IMR-90 (cell line): ENCODE measurements at regions not wholly inside any gene's neighbourhood (a gene's known extent, or its start where the extent isn't known, plus 50 kb on each side); places are given as distances from the start of the nearest gene placed in this dataset.

Source experiments
- ATAC-seq: fragments of 200-7000 bp; cut with Tn5 transposase; 2 replicates; pipeline ENCODE4 v1.9.1; 2020; ENCODE audit warnings: low read depth, mild to moderate bottlenecking, moderate library complexity
- BruUV-seq: library from RNA; stranded (reverse); fragments of 400-500 nt; replicated peaks from 2 replicates; lab custom pipeline; 2021; lab: Mats Ljungman, UMichigan
- CTCF ChIA-PET: fragments of 300-600 bp; formaldehyde crosslinking; extraction: SDS; loops from one replicate; lab custom pipeline; 2021; ENCODE audit warnings: antibody characterized with exemption; lab: Yijun Ruan, JAX
- POLR2A ChIA-PET: fragments of 300-600 bp; sonication (Branson Sonifier 250); formaldehyde crosslinking; loops from one replicate; lab custom pipeline; 2022; ENCODE audit warnings: antibody characterized with exemption; ENCODE audit not compliant: unreplicated experiment; lab: Charles Lee
- DNase-seq: peaks from one replicate; pipeline ENCODE4 v3.0.0; 2013
- H2AFZ ChIP-seq: replicated peaks from 2 replicates; pipeline ENCODE3; 2013; ENCODE audit warnings: low read length, mild to moderate bottlenecking; ENCODE audit not compliant: poor library complexity
- H2AK5ac ChIP-seq: 2 replicates; pipeline ENCODE4 v1.6.1; 2013; ENCODE audit warnings: low read depth, low read length, inconsistent platforms
- H2AK9ac ChIP-seq: replicated peaks from 2 replicates; pipeline ENCODE3; 2013; ENCODE audit warnings: mild to moderate bottlenecking, low read depth, low read length, moderate library complexity; ENCODE audit not compliant: poor library complexity
- H2BK120ac ChIP-seq: 2 replicates; pipeline ENCODE4 v1.6.1; 2013; ENCODE audit warnings: low read depth, low read length, inconsistent platforms
- H2BK15ac ChIP-seq: 3 replicates; pipeline ENCODE4 v1.6.1; 2013; ENCODE audit warnings: low read depth, low read length, inconsistent platforms
- H2BK20ac ChIP-seq: 2 replicates; pipeline ENCODE4 v1.6.1; 2013; ENCODE audit warnings: low read depth, mild to moderate bottlenecking, inconsistent platforms, low read length, moderate library complexity
- H2BK5ac ChIP-seq: 2 replicates; pipeline ENCODE4 v1.6.1; 2013; ENCODE audit warnings: mild to moderate bottlenecking, low read depth, low read length, inconsistent platforms; ENCODE audit not compliant: poor library complexity, severe bottlenecking
- H3K14ac ChIP-seq: replicated peaks from 2 replicates; pipeline ENCODE4 v1.6.1; 2013; ENCODE audit warnings: low read depth, low read length, inconsistent platforms
- H3K18ac ChIP-seq: 2 replicates; pipeline ENCODE4 v1.6.1; 2013; ENCODE audit warnings: low read depth, low read length, control low read depth
- H3K23ac ChIP-seq: 2 replicates; pipeline ENCODE4 v1.6.1; 2013; ENCODE audit warnings: low read depth, low read length, inconsistent platforms
- H3K27ac ChIP-seq: 2 replicates; pipeline ENCODE4 v1.5.1; 2013; ENCODE audit warnings: mild to moderate bottlenecking, control low read depth, low read length; ENCODE audit not compliant: insufficient read depth
- H3K27me3 ChIP-seq: 2 replicates; pipeline ENCODE4 v1.6.1; 2013; ENCODE audit warnings: low read length; ENCODE audit not compliant: control insufficient read depth, insufficient read depth
- H3K36me3 ChIP-seq: 2 replicates; pipeline ENCODE4 v1.6.1; 2013; ENCODE audit warnings: low read length, mixed read lengths; ENCODE audit not compliant: control insufficient read depth, insufficient read depth
- H3K4ac ChIP-seq: 2 replicates; pipeline ENCODE4 v1.6.1; 2013; ENCODE audit warnings: low read depth, low read length, inconsistent platforms
- H3K4me1 ChIP-seq: 2 replicates; pipeline ENCODE4 v1.6.1; 2013; ENCODE audit warnings: low read length, mixed read lengths; ENCODE audit not compliant: control insufficient read depth, insufficient read depth
- H3K4me2 ChIP-seq: 2 replicates; pipeline ENCODE4 v1.6.1; 2013; ENCODE audit warnings: low read depth, mild to moderate bottlenecking, control low read depth, low read length, moderate library complexity
- H3K4me3 ChIP-seq: 2 replicates; pipeline ENCODE4 v1.5.1; 2013; ENCODE audit warnings: low read depth, mild to moderate bottlenecking, control low read depth, low read length, moderate library complexity; ENCODE audit not compliant: insufficient read depth
- H3K56ac ChIP-seq: 2 replicates; pipeline ENCODE4 v1.6.1; 2013; ENCODE audit warnings: low read length, inconsistent platforms; ENCODE audit not compliant: insufficient read depth; ENCODE audit errors: extremely low read depth
- H3K79me1 ChIP-seq, 2 experiments: 2 replicates each; pipeline ENCODE4 v1.6.1; 2013; ENCODE audit warnings: low read length in 2 of 2, inconsistent platforms in 1 of 2, low read depth in 1 of 2
- H3K9ac ChIP-seq: 2 replicates; pipeline ENCODE4 v1.6.1; 2013; ENCODE audit warnings: low read depth, low read length, control low read depth
- H3K9me1 ChIP-seq: 2 replicates; pipeline ENCODE4 v1.6.1; 2013; ENCODE audit warnings: low read length, inconsistent platforms; ENCODE audit not compliant: insufficient read depth
- H3K9me3 ChIP-seq: 2 replicates; pipeline ENCODE4 v1.6.1; 2013; ENCODE audit warnings: low read length; ENCODE audit not compliant: control insufficient read depth, insufficient read depth
- H4K20me1 ChIP-seq: 2 replicates; pipeline ENCODE4 v1.6.1; 2013; ENCODE audit warnings: low read length, inconsistent platforms; ENCODE audit not compliant: insufficient read depth
- H4K5ac ChIP-seq: 2 replicates; pipeline ENCODE4 v1.6.1; 2013; ENCODE audit warnings: mild to moderate bottlenecking, low read depth, low read length, control low read depth
- H4K8ac ChIP-seq, 2 experiments: 2 replicates each; pipeline ENCODE4 v1.6.1; 2013; ENCODE audit warnings: low read depth in 2 of 2, low read length in 2 of 2, control low read depth in 1 of 2, inconsistent platforms in 1 of 2
- H4K91ac ChIP-seq: 2 replicates; pipeline ENCODE4 v1.6.1; 2013; ENCODE audit warnings: low read depth, low read length, inconsistent platforms; ENCODE audit not compliant: insufficient read depth
- BHLHE40 ChIP-seq: fragments of 150-350 bp; IDR thresholded peaks from 2 replicates; pipeline ENCODE4 v1.6.1; 2016; ENCODE audit warnings: mild to moderate bottlenecking, low read depth, low read length
- CEBPB ChIP-seq: IDR thresholded peaks from 2 replicates; pipeline ENCODE4 v1.6.1; 2012; ENCODE audit warnings: low read depth, low read length, improper control_type of control experiment
- CHD1 ChIP-seq: IDR thresholded peaks from 2 replicates; pipeline ENCODE4 v1.6.1; 2012; ENCODE audit warnings: low read depth, low read length, improper control_type of control experiment
- ELK1 ChIP-seq: fragments of 150-350 bp; IDR thresholded peaks from 2 replicates; pipeline ENCODE4 v1.6.1; 2016; ENCODE audit warnings: low read depth, mild to moderate bottlenecking, low read length, moderate library complexity, borderline replicate concordance
- FOS ChIP-seq: fragments of 150-350 bp; IDR thresholded peaks from 2 replicates; pipeline ENCODE4 v1.6.1; 2016; ENCODE audit warnings: low read depth, low read length
- MAFK ChIP-seq: IDR thresholded peaks from 2 replicates; pipeline ENCODE4 v1.6.1; 2012; ENCODE audit warnings: low read depth, low read length, improper control_type of control experiment
- MAZ ChIP-seq: IDR thresholded peaks from 2 replicates; pipeline ENCODE4 v1.6.1; 2012; ENCODE audit warnings: low read depth, mild to moderate bottlenecking, low read length, improper control_type of control experiment, moderate library complexity, borderline replicate concordance
- MXI1 ChIP-seq: IDR thresholded peaks from 2 replicates; pipeline ENCODE4 v1.6.1; 2012; ENCODE audit warnings: low read depth, mild to moderate bottlenecking, low read length, moderate library complexity, borderline replicate concordance
- NFE2L2 ChIP-seq: fragments of 150-350 bp; IDR thresholded peaks from 2 replicates; pipeline ENCODE4 v1.6.1; 2016; ENCODE audit warnings: low read depth, mild to moderate bottlenecking, low read length
- POLR2A ChIP-seq: IDR thresholded peaks from 2 replicates; pipeline ENCODE4 v1.6.1; 2012; ENCODE audit warnings: mild to moderate bottlenecking, low read depth, low read length
- RAD21 ChIP-seq: IDR thresholded peaks from 2 replicates; pipeline ENCODE4 v1.6.1; 2012; ENCODE audit warnings: low read length, improper control_type of control experiment
- RCOR1 ChIP-seq: IDR thresholded peaks from 2 replicates; pipeline ENCODE4 v1.6.1; 2012; ENCODE audit warnings: mild to moderate bottlenecking, low read length, improper control_type of control experiment; ENCODE audit not compliant: insufficient replicate concordance
- RFX5 ChIP-seq: IDR thresholded peaks from 2 replicates; pipeline ENCODE4 v1.8.0; 2012; ENCODE audit warnings: low read depth, mild to moderate bottlenecking, low read length, moderate library complexity
- SMC3 ChIP-seq: fragments of 150-350 bp; IDR thresholded peaks from 2 replicates; pipeline ENCODE4 v1.6.1; 2016; ENCODE audit warnings: low read depth, mild to moderate bottlenecking, antibody characterized with exemption, low read length, moderate library complexity
- WGBS, 2 experiments: methylation state at CpG; one replicate each; pipeline versions ENCODE4 v1.1.5 to v1.1.7; 2013; ENCODE audit warnings: missing lambda C conversion rate in 2 of 2; ENCODE audit not compliant: insufficient read length in 1 of 2; ENCODE audit errors: extremely low coverage in 2 of 2; 5-methylcytosine and 5-hydroxymethylcytosine counted together
- dilution Hi-C: fragments of 300-500 bp; cut with HindIII; formaldehyde crosslinking; loops from one replicate; pipeline ENCODE4 v1.14.3; 2018; ENCODE audit warnings: low sequenced_read_pairs; ENCODE audit not compliant: unreplicated experiment
- in situ Hi-C: fragments of 300-500 bp; cut with MboI; formaldehyde crosslinking; loops from 3 replicates; pipeline ENCODE4 v1.14.3; 2019; ENCODE audit warnings: low sequenced_read_pairs, inconsistent platforms, mixed read lengths
- intact Hi-C: fragments of 100-400 bp; cut with micrococcal nuclease; formaldehyde crosslinking; loops from 2 replicates; pipeline ENCODE4 v1.10.0; 2022
- TF ChIP-seq, protein P1 (sequence below): fragments of 150-350 bp; IDR thresholded peaks from 2 replicates; pipeline ENCODE4 v1.6.1; 2017; ENCODE audit warnings: mild to moderate bottlenecking, antibody characterized with exemption, low read length, low read depth
- TF ChIP-seq, protein P2 (sequence below): conservative IDR thresholded peaks from 2 replicates; pipeline ENCODE4 v1.5.1; 2012; ENCODE audit warnings: mild to moderate bottlenecking, low read depth, low read length, improper control_type of control experiment

- no peaks in the 10 kb centered on the region for H3K27me3 ChIP-seq
- H4K91ac ChIP-seq: no peak overlapping the region
- H3K4me1 ChIP-seq: no peaks in the 10 kb centered on the region
- no peak overlapping the region for H3K4me2 ChIP-seq
- H4K8ac ChIP-seq: no peak overlapping the region
- no peak overlapping the region for H4K5ac ChIP-seq
- no peak overlapping the region for H3K27ac ChIP-seq
- H2AFZ ChIP-seq: no peak overlapping the region
- H3K9ac ChIP-seq: no peak overlapping the region
- no peak for ATAC-seq
- H2BK20ac ChIP-seq: no peak overlapping the region
- no peaks in the 10 kb centered on the region for H3K36me3 ChIP-seq
- H3K79me1 ChIP-seq: no peaks in the 10 kb centered on the region
- H3K4ac ChIP-seq: no peak overlapping the region
- H2AK9ac ChIP-seq: no peak overlapping the region
- dilution Hi-C loops (no loop called here), in situ Hi-C loops (no loop called here), intact Hi-C loops (no loop called here)
- no peak overlapping the region for H3K23ac ChIP-seq
- peaks cover 2% of the 10 kb centered on the region; the same call in 1 of the 2 replicates for H3K9me3 ChIP-seq
- no peak overlapping the region for H3K4me3 ChIP-seq
- ChIA-PET CTCF (no interaction called here), POLR2A (no interaction called here)
- no peak overlapping the region for H2BK15ac ChIP-seq
- no peak overlapping the region for H2AK5ac ChIP-seq
- H2BK5ac ChIP-seq: no peak overlapping the region
- WGBS, 2 experiments: no CpG with 5 or more reads among the region's 2 CpGs
- no peaks in the 10 kb centered on the region for H3K9me1 ChIP-seq
- H3K18ac ChIP-seq: no peak overlapping the region
- DNase-seq: no peak
- BruUV-seq: no TSS peak
- H4K20me1 ChIP-seq: no peaks in the 10 kb centered on the region
- TF ChIP-seq RCOR1 (no peak), CHD1 (no peak), ELK1 (no peak), NFE2L2 (no peak), POLR2A (no peak), BHLHE40 (no peak), CEBPB (no peak), MXI1 (no peak), FOS (no peak), MAFK (no peak), RFX5 (no peak), RAD21 (no peak), MAZ (no peak), SMC3 (no peak)
- TF ChIP-seq, protein P1, sequence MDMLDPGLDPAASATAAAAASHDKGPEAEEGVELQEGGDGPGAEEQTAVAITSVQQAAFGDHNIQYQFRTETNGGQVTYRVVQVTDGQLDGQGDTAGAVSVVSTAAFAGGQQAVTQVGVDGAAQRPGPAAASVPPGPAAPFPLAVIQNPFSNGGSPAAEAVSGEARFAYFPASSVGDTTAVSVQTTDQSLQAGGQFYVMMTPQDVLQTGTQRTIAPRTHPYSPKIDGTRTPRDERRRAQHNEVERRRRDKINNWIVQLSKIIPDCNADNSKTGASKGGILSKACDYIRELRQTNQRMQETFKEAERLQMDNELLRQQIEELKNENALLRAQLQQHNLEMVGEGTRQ: no peak
- TF ChIP-seq, protein P2, sequence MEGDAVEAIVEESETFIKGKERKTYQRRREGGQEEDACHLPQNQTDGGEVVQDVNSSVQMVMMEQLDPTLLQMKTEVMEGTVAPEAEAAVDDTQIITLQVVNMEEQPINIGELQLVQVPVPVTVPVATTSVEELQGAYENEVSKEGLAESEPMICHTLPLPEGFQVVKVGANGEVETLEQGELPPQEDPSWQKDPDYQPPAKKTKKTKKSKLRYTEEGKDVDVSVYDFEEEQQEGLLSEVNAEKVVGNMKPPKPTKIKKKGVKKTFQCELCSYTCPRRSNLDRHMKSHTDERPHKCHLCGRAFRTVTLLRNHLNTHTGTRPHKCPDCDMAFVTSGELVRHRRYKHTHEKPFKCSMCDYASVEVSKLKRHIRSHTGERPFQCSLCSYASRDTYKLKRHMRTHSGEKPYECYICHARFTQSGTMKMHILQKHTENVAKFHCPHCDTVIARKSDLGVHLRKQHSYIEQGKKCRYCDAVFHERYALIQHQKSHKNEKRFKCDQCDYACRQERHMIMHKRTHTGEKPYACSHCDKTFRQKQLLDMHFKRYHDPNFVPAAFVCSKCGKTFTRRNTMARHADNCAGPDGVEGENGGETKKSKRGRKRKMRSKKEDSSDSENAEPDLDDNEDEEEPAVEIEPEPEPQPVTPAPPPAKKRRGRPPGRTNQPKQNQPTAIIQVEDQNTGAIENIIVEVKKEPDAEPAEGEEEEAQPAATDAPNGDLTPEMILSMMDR: no peak
- no peak overlapping the region for H2BK120ac ChIP-seq
- H3K56ac ChIP-seq: no peak overlapping the region
- H3K14ac ChIP-seq: no peak overlapping the region
Measured at GRCh38 chr13:55627221-55627620, 1513.5 kb upstream of the PRR20A start.
